Spleen (tissue), 11 donors: ENCODE measurements at regions not wholly inside any gene's neighbourhood (a gene's known extent, or its start where the extent isn't known, plus 50 kb on each side); places are given as distances from the start of the nearest gene placed in this dataset.
"Not testable (repeated sequence)": the region's sequence is repeated elsewhere in the genome, so short reads cannot be mapped to it uniquely, and the experiment has no call there.

Experiments
- DNase-seq: peaks from one replicate; pipeline ENCODE4 v3.0.0-alpha.2; 2020
- H3K27ac ChIP-seq, 8 donors: fragments of 200-600 bp; sonication (generic) in 7 of 8; 1 replicate in 4 of 8; 2 replicates in 4 of 8; pipeline versions ENCODE4 v1.5.0 to v1.8.0; 2016 to 2021; ENCODE audit warnings: inconsistent platforms in 4 of 8, mild to moderate bottlenecking in 4 of 8, moderate library complexity in 1 of 8
- H3K27me3 ChIP-seq, 7 donors: fragments of 200-600 bp; sonication (generic) in 6 of 7; replicated peaks in 1 of 7; 1 replicate in 4 of 7; 2 replicates in 3 of 7; pipeline versions ENCODE4 v1.5.0 to v1.8.0; 2016 to 2021; ENCODE audit warnings: inconsistent platforms in 3 of 7, mild to moderate bottlenecking in 1 of 7
- H3K36me3 ChIP-seq, 6 donors: fragments of 200-600 bp; sonication (generic) in 5 of 6; 1 replicate in 4 of 6; 2 replicates in 2 of 6; pipeline versions ENCODE4 v1.5.0 to v1.8.0; 2016 to 2021; ENCODE audit warnings: inconsistent platforms in 2 of 6
- H3K4me1 ChIP-seq, 6 donors: fragments of 200-600 bp; sonication (generic) in 5 of 6; 1 replicate in 3 of 6; 2 replicates in 3 of 6; pipeline versions ENCODE4 v1.5.0 to v1.8.0; 2016 to 2021; ENCODE audit warnings: inconsistent platforms in 3 of 6
- H3K4me3 ChIP-seq, 8 donors: fragments of 200-600 bp; sonication (generic) in 7 of 8; 1 replicate in 4 of 8; 2 replicates in 4 of 8; pipeline versions ENCODE4 v1.5.0 to v1.8.0; 2016 to 2021; ENCODE audit warnings: inconsistent platforms in 4 of 8, mild to moderate bottlenecking in 4 of 8, moderate library complexity in 2 of 8
- H3K9me3 ChIP-seq, 8 donors: fragments of 200-600 bp; sonication (generic) in 7 of 8; 1 replicate in 4 of 8; 2 replicates in 4 of 8; pipeline versions ENCODE4 v1.5.0 to v1.8.0; 2016 to 2021; ENCODE audit warnings: inconsistent platforms in 4 of 8
- CTCF ChIP-seq, 11 experiments: fragments of 200-600 bp in 7 of 11; fragments of 450-650 bp in 4 of 11; sonication (generic) in 4 of 11; IDR thresholded peaks in 8 of 11; conservative IDR thresholded peaks in 3 of 11; 1 replicate in 7 of 11; 2 replicates in 4 of 11; pipeline versions ENCODE4 v1.4.0 to v1.8.0; 2016 to 2021; ENCODE audit warnings: antibody characterized with exemption in 11 of 11, inconsistent platforms in 4 of 11, mild to moderate bottlenecking in 1 of 11
- POLR2A ChIP-seq, 3 donors: fragments of 450-650 bp; IDR thresholded peaks; one replicate each; pipeline ENCODE4 v1.5.1; 2017; ENCODE audit warnings: antibody characterized with exemption in 3 of 3, mild to moderate bottlenecking in 1 of 3
- POLR2AphosphoS5 ChIP-seq, 3 donors: sonication (generic); formaldehyde crosslinking; IDR thresholded peaks; one replicate each; pipeline ENCODE4 v1.5.1; 2017; ENCODE audit warnings: antibody characterized with exemption in 3 of 3
- WGBS, 5 donors: extraction: QIAGEN DNeasy Blood & Tissue Kit in 3 of 5; methylation state at CpG; one replicate each; pipeline versions ENCODE4 v1.1.5 to v1.1.7; 2013 to 2018; 5-methylcytosine and 5-hydroxymethylcytosine counted together
- intact Hi-C: fragments of 100-400 bp; cut with DNase I; formaldehyde crosslinking; loops from one replicate; pipeline ENCODE4 v1.15.0; 2023; ENCODE audit warnings: low total_unique reads
- donor health status: healthy with polysubstance abuse.
- donor health status: DM: no; HTN: no; CAD: no; lungs with moderate emphysema.
- donor health status: DM: no; HTN: no; CAD: no.
- donor health status: Bipolar disorder and iron deficiency.
- donor health status: healthy.
- donor health status: DM: no; HTN: no; CAD: no.
- donor health status: DM: yes; HTN: yes; CAD: no.

GRCh38 chr12:131335456-131335855, 375.4 kb upstream of the SFSWAP start:
- intact Hi-C loops = no loop called here
- H3K27me3 ChIP-seq = peaks cover 0 to 6% (median 0%) of the 10 kb centered on the region in 7 donors
- H3K4me3 ChIP-seq = no peak overlapping the region
- H3K36me3 ChIP-seq = no peaks in the 10 kb centered on the region
- no peak overlapping the region for H3K27ac ChIP-seq
- WGBS, 5 donors = 54 to 68% (median 57%) methylated on average over 4 of the region's 4 CpGs
- no peak for TF ChIP-seq CTCF (IDR thresholded peaks at IDR 0.05 in 8 of 11, conservative IDR thresholded peaks at IDR 0.05 in 3 of 11)
- no peak for TF ChIP-seq POLR2AphosphoS5 (IDR thresholded peaks at IDR 0.05)
- TF ChIP-seq POLR2A (IDR thresholded peaks at IDR 0.05) = no peak
- no peaks in the 10 kb centered on the region for H3K4me1 ChIP-seq
- DNase-seq = no peak
- H3K9me3 ChIP-seq = peaks cover 0 to 6% (median 0%) of the 10 kb centered on the region in 8 donors

- H3K36me3 ChIP-seq, DNase-seq: not testable (repeated sequence)
- 66 to 77% (median 73%) methylated on average over 3 of the region's 3 CpGs for WGBS, 5 donors
These were observed 373.0 kb upstream of the SFSWAP start for GRCh38 chr12:131337861-131338260.

GRCh38 chr12:131340616-131341210, 370.2 kb upstream of the SFSWAP start:
- intact Hi-C loops = no loop called here
- peaks cover 0 to 2% (median 0%) of the 10 kb centered on the region in 7 donors for H3K27me3 ChIP-seq
- no peak overlapping the region for H3K4me3 ChIP-seq
- DNase-seq = no peak
- H3K27ac ChIP-seq = no peak overlapping the region
- H3K4me1 ChIP-seq = no peaks in the 10 kb centered on the region
- 74 to 92% (median 87%) methylated on average over 9 to 13 of the region's 13 CpGs for WGBS, 5 donors
- H3K36me3 ChIP-seq = no peaks in the 10 kb centered on the region
- TF ChIP-seq POLR2A (IDR thresholded peaks at IDR 0.05) (no peak), CTCF (IDR thresholded peaks at IDR 0.05 in 8 of 11, conservative IDR thresholded peaks at IDR 0.05 in 3 of 11) (no peak), POLR2AphosphoS5 (IDR thresholded peaks at IDR 0.05) (no peak)
- no peaks in the 10 kb centered on the region for H3K9me3 ChIP-seq

More at GRCh38 chr12:131337861-131338260, 373.0 kb upstream of the SFSWAP start:
- intact Hi-C loops, H3K27ac ChIP-seq, H3K27me3 ChIP-seq, H3K4me3 ChIP-seq, H3K4me1 ChIP-seq, H3K9me3 ChIP-seq: not testable (repeated sequence)

GRCh38 chr12:131341608-131342007, 369.3 kb upstream of the SFSWAP start:
- H3K27ac ChIP-seq, H3K4me1 ChIP-seq, H3K27me3 ChIP-seq, H3K4me3 ChIP-seq, H3K9me3 ChIP-seq, H3K36me3 ChIP-seq, DNase-seq, intact Hi-C loops: not testable (repeated sequence)
- 64 to 80% (median 72%) methylated on average over 1 to 6 of the region's 6 CpGs; no CpG with 5 or more reads in 1 of the 5 donors for WGBS, 5 donors

GRCh38 chr12:131343436-131343835, 367.5 kb upstream of the SFSWAP start:
- peaks cover 0 to 19% (median 0%) of the 10 kb centered on the region in 7 donors for H3K27me3 ChIP-seq
- H3K36me3 ChIP-seq, H3K4me3 ChIP-seq, H3K27ac ChIP-seq, H3K4me1 ChIP-seq, H3K9me3 ChIP-seq, intact Hi-C loops, DNase-seq: not testable (repeated sequence)
- whole genome bisulfite sequencing, 5 donors = 78 to 89% (median 85%) methylated on average over 3 of the region's 3 CpGs

GRCh38 chr12:131344715-131345520, 366.0 kb upstream of the SFSWAP start:
- H3K4me3 ChIP-seq, H3K9me3 ChIP-seq, H3K4me1 ChIP-seq, H3K27ac ChIP-seq, intact Hi-C loops, DNase-seq, H3K36me3 ChIP-seq: not testable (repeated sequence)
- WGBS, 5 donors = 73 to 79% (median 77%) methylated on average over 17 to 22 of the region's 22 CpGs
- peaks cover 0 to 27% (median 0%) of the 10 kb centered on the region in 7 donors for H3K27me3 ChIP-seq
